Prostate gland (tissue), 2 donors: ENCODE measurements at regions not wholly inside any gene's neighbourhood (a gene's known extent, or its start where the extent isn't known, plus 50 kb on each side); places are given as distances from the start of the nearest gene placed in this dataset.

Experiments
- CTCF ChIP-seq, 4 experiments: fragments of 200-600 bp in 2 of 4; fragments of 450-650 bp in 2 of 4; sonication (generic) in 2 of 4; IDR thresholded peaks; 1 replicate in 3 of 4; 2 replicates in 1 of 4; pipeline ENCODE4 v1.5.1; 2016 to 2019; ENCODE audit warnings: antibody characterized with exemption in 4 of 4, mild to moderate bottlenecking in 2 of 4, moderate library complexity in 2 of 4
- POLR2A ChIP-seq: fragments of 450-650 bp; IDR thresholded peaks from one replicate; pipeline ENCODE4 v1.6.1; 2016; ENCODE audit warnings: antibody characterized with exemption, mild to moderate bottlenecking

GRCh38 chr2:59824314-59824713 lies 729.1 kb downstream of the BCL11A start:
- TF ChIP-seq POLR2A (no peak), CTCF (IDR thresholded peaks at IDR 0.05) (no peak)
